HCT116 (cell line): ENCODE measurements at regions not wholly inside any gene's neighbourhood (a gene's known extent, or its start where the extent isn't known, plus 50 kb on each side); places are given as distances from the start of the nearest gene placed in this dataset.

Source experiments
- ATAC-seq: fragments of 200-7000 bp; cut with Tn5 transposase; 2 replicates; pipeline ENCODE4 v1.9.1; 2020; ENCODE audit warnings: mild to moderate bottlenecking, moderate library complexity
- BruUV-seq: library from RNA; stranded (reverse); fragments of 400-500 nt; replicated peaks from 2 replicates; lab custom pipeline; 2021; lab: Mats Ljungman, UMichigan
- CTCF ChIA-PET: fragments of 300-600 bp; sonication (Branson Sonifier 250); formaldehyde crosslinking; loops from one replicate; lab custom pipeline; 2021; ENCODE audit warnings: antibody characterized with exemption; lab: Charles Lee
- POLR2A ChIA-PET: fragments of 300-600, 350-600 bp; sonication (Branson Sonifier 250); formaldehyde crosslinking; loops from one replicate; lab custom pipeline; 2021; ENCODE audit warnings: antibody characterized with exemption; lab: Charles Lee
- RAD21 ChIA-PET, 2 experiments: fragments of 300-600 bp; sonication (Branson Sonifier 250); formaldehyde crosslinking; loops; one replicate each; lab custom pipeline; 2023; ENCODE audit warnings: low total read pairs in 2 of 2; ENCODE audit not compliant: uncharacterized antibody in 2 of 2, unreplicated experiment in 2 of 2, low non-redundant PET in 1 of 2; lab: Charles Lee
- DNase-seq: peaks from one replicate; pipeline ENCODE4 v3.0.0-alpha.2; 2010; ENCODE audit warnings: low read depth, low spot score
- H2AFZ ChIP-seq: fragments of 200-600 bp; shearing (Covaris generic), sonication (generic); 2 replicates; pipeline ENCODE4 v1.6.1; 2017; ENCODE audit warnings: low read depth, mixed run types, mixed read lengths, antibody characterized with exemption, low read length; ENCODE audit not compliant: poor library complexity, severe bottlenecking
- H3K27ac ChIP-seq: 2 replicates; pipeline ENCODE4 v1.5.1; 2012; ENCODE audit warnings: low read depth, low read length
- H3K27me3 ChIP-seq: fragments of 200-600 bp; sonication (generic); 2 replicates; pipeline ENCODE4 v1.6.1; 2016; ENCODE audit warnings: mixed run types, low read length, mixed read lengths; ENCODE audit not compliant: insufficient read depth
- H3K36me3 ChIP-seq, 2 experiments: fragments of 200-500 bp in 1 of 2; fragments of 200-600 bp in 1 of 2; sonication (Bioruptor generic) in 1 of 2; sonication (generic) in 1 of 2; 2 replicates each; pipeline versions ENCODE4 v1.5.1 to v1.6.1; 2014 to 2016; ENCODE audit warnings: low read length in 2 of 2, inconsistent platforms in 1 of 2, mixed read lengths in 1 of 2, mixed run types in 1 of 2; ENCODE audit not compliant: insufficient read depth in 2 of 2, control insufficient read depth in 1 of 2
- H3K4me1 ChIP-seq, 2 experiments: fragments of 200-600 bp in 1 of 2; sonication (generic) in 1 of 2; 2 replicates each; pipeline versions ENCODE4 v1.5.1 to v1.6.1; 2012 to 2017; ENCODE audit warnings: low read length in 2 of 2, inconsistent platforms in 1 of 2, mild to moderate bottlenecking in 1 of 2, mixed read lengths in 1 of 2, mixed run types in 1 of 2, moderate library complexity in 1 of 2; ENCODE audit not compliant: insufficient read depth in 2 of 2, control insufficient read depth in 1 of 2
- H3K4me2 ChIP-seq: fragments of 200-600 bp; sonication (generic); 2 replicates; pipeline ENCODE4 v1.6.1; 2017; ENCODE audit warnings: mixed run types, low read length, mixed read lengths
- H3K4me3 ChIP-seq, 2 experiments: fragments of 200-600 bp in 1 of 2; sonication (generic) in 1 of 2; replicated peaks in 1 of 2; 2 replicates each; pipeline ENCODE4 v1.5.1; 2011 to 2016; ENCODE audit warnings: low read length in 2 of 2, control low read depth in 1 of 2, low read depth in 1 of 2, mild to moderate bottlenecking in 1 of 2, mixed read lengths in 1 of 2, mixed run types in 1 of 2
- H3K79me2 ChIP-seq: fragments of 200-600 bp; sonication (generic); 2 replicates; pipeline ENCODE4 v1.6.1; 2017; ENCODE audit warnings: mild to moderate bottlenecking, mixed run types, low read length, moderate library complexity, mixed read lengths; ENCODE audit not compliant: insufficient read depth
- H3K9ac ChIP-seq: fragments of 200-600 bp; sonication (generic); 2 replicates; pipeline ENCODE4 v1.6.1; 2016; ENCODE audit warnings: low read length, mixed read lengths
- H3K9me2 ChIP-seq: fragments of 200-600 bp; sonication (generic), shearing (Covaris generic); 2 replicates; pipeline ENCODE4 v1.6.1; 2017; ENCODE audit warnings: mixed run types, mild to moderate bottlenecking, moderate library complexity; ENCODE audit not compliant: insufficient read depth
- H3K9me3 ChIP-seq, 2 experiments: fragments of 200-500 bp in 1 of 2; fragments of 200-600 bp in 1 of 2; sonication (Bioruptor generic) in 1 of 2; sonication (generic) in 1 of 2; 2 replicates each; pipeline ENCODE4 v1.6.1; 2014 to 2017; ENCODE audit warnings: low read length in 2 of 2, mixed read lengths in 2 of 2, inconsistent platforms in 1 of 2, low read depth in 1 of 2, mild to moderate bottlenecking in 1 of 2, mixed run types in 1 of 2, moderate library complexity in 1 of 2; ENCODE audit not compliant: control insufficient read depth in 1 of 2, insufficient read depth in 1 of 2
- H4K20me1 ChIP-seq: fragments of 200-600 bp; sonication (generic), shearing (Covaris generic); 2 replicates; pipeline ENCODE4 v1.6.1; 2017; ENCODE audit warnings: mixed run types, mild to moderate bottlenecking, moderate library complexity; ENCODE audit not compliant: insufficient read depth
- CBX3 ChIP-seq: IDR thresholded peaks from 2 replicates; pipeline ENCODE4 v1.6.1; 2012; ENCODE audit warnings: low read depth
- EGR1 ChIP-seq: IDR thresholded peaks from 2 replicates; pipeline ENCODE4 v1.6.1; 2012; ENCODE audit warnings: low read depth
- EZH2phosphoT487 ChIP-seq: fragments of 200-600 bp; IDR thresholded peaks from 2 replicates; pipeline ENCODE4 v1.6.1; 2018; ENCODE audit warnings: antibody characterized with exemption, borderline replicate concordance
- JUND ChIP-seq: IDR thresholded peaks from 2 replicates; pipeline ENCODE4 v1.6.1; 2012
- POLR2A ChIP-seq: IDR thresholded peaks from 2 replicates; pipeline ENCODE4 v1.7.0; 2011; ENCODE audit warnings: borderline replicate concordance; ENCODE audit not compliant: insufficient read depth, insufficient read length; ENCODE audit errors: extremely low read depth
- SP1 ChIP-seq: IDR thresholded peaks from 2 replicates; pipeline ENCODE4 v1.6.1; 2012; ENCODE audit warnings: low read depth
- SRF ChIP-seq: IDR thresholded peaks from 2 replicates; pipeline ENCODE4 v1.6.1; 2012; ENCODE audit warnings: low read depth
- TCF7L2 ChIP-seq: IDR thresholded peaks from 2 replicates; pipeline ENCODE4 v1.7.0; 2011; ENCODE audit warnings: borderline replicate concordance, inconsistent platforms; ENCODE audit not compliant: insufficient read depth, insufficient read length; ENCODE audit errors: extremely low read depth
- YY1 ChIP-seq: IDR thresholded peaks from 2 replicates; pipeline ENCODE4 v1.6.1; 2011; ENCODE audit warnings: low read length, low read depth, moderate library complexity, mild to moderate bottlenecking; ENCODE audit not compliant: insufficient replicate concordance; ENCODE audit errors: extremely low read depth
- intact Hi-C: fragments of 100-400 bp; cut with micrococcal nuclease; formaldehyde crosslinking; loops from 2 replicates; pipeline ENCODE4 v1.10.0; 2022
- TF ChIP-seq, protein P1 (sequence below): IDR thresholded peaks from 2 replicates; pipeline ENCODE4 v1.6.1; 2011; ENCODE audit warnings: mild to moderate bottlenecking, low read length, moderate library complexity; ENCODE audit not compliant: insufficient replicate concordance; ENCODE audit errors: extremely low read depth
- TF ChIP-seq, protein P2 (sequence below): IDR thresholded peaks from 2 replicates; pipeline ENCODE4 v1.6.1; 2012; ENCODE audit warnings: low read depth
- TF ChIP-seq, protein P3 (sequence below): IDR thresholded peaks from 2 replicates; pipeline ENCODE4 v1.6.1; 2012
- TF ChIP-seq, protein P4 (sequence below): IDR thresholded peaks from 2 replicates; pipeline ENCODE4 v1.6.1; 2012

DNA sequence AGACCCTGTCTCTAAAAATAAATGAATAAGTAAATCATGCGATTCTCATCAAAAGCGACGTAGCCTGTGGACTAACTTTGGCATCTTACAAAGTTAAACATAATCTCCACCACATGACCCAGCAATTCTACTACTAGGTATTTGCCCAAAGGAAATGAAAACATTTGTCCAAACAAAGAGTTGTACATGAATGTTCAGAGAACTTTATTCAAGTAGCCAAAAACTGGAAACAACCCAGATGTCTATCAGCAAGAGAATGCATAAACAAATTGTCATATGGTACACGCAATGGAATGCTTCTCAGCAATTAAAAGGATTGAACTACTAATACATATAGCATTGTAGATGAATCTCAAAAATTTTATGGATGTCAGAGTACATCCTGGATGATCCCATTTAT, 82.6 kb downstream of the ADRB2 start:
- Histone ChIP-seq H4K20me1 (no peaks in the 10 kb centered on the region), H3K79me2 (no peaks in the 10 kb centered on the region), H3K4me3 (no peak overlapping the region), H3K9me2 (no peaks in the 10 kb centered on the region), H3K9me3 (no peaks in the 10 kb centered on the region), H3K36me3 (no peaks in the 10 kb centered on the region), H2AFZ (no peak overlapping the region), H3K27me3 (no peaks in the 10 kb centered on the region), H3K27ac (no peak overlapping the region), H3K9ac (no peak overlapping the region), H3K4me1 (peaks cover 21 to 49% of the 10 kb centered on the region in 2 experiments), H3K4me2 (no peak overlapping the region)
- DNase-seq = no peak
- ATAC-seq = no peak
- intact Hi-C loops = no loop called here
- BruUV-seq = no TSS peak
- RAD21 ChIA-PET = no interaction called here
- TF ChIP-seq EZH2phosphoT487 = no peak
- CTCF ChIA-PET = no interaction called here
- POLR2A ChIA-PET = no interaction called here

DNA sequence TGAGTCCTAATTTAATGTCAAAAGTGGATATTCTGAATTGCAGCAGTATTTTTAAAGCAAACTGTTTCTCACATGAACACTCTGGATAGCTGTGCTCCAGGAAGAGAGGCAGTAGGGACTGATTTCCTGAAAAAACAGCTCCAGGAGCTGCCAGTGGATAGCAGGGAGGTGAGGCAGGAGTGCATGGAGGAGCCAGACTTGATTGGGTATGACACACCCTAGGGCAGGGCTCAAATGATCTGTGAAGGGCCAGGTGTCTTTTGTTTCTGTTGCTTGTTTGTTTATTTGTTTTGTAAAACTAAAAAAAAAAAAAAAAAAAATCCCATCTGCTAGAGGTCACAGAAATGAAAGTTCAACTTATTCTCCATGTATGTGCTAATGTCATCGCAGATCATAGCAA, 83.4 kb downstream of the ADRB2 start:
- POLR2A ChIA-PET = no interaction called here
- Histone ChIP-seq H3K4me3 (no peak overlapping the region), H3K27ac (no peak overlapping the region), H3K27me3 (no peaks in the 10 kb centered on the region), H3K36me3 (no peaks in the 10 kb centered on the region), H3K4me1 (peaks cover 21 to 57% of the 10 kb centered on the region in 2 experiments), H3K4me2 (peak overlapping the region; percentile 62), H3K79me2 (no peaks in the 10 kb centered on the region), H3K9me2 (no peaks in the 10 kb centered on the region), H2AFZ (peak overlapping the region; percentile 69), H3K9me3 (no peaks in the 10 kb centered on the region), H3K9ac (no peak overlapping the region), H4K20me1 (no peaks in the 10 kb centered on the region)
- BruUV-seq = no TSS peak
- RAD21 ChIA-PET = no interaction called here
- intact Hi-C loops = loop anchor here (5.0 kb wide), 1 partner anchor 177 kb away; no protein-coding TSS in a partner anchor
- CTCF ChIA-PET = no interaction called here
- ATAC-seq (no peak), DNase-seq (no peak)
- TF ChIP-seq SRF (no peak), YY1 (no peak), EGR1 (no peak), JUND (no peak), EZH2phosphoT487 (no peak), TCF7L2 (no peak), SP1 (no peak), POLR2A (no peak), CBX3 (no peak)
- TF ChIP-seq, protein P1, sequence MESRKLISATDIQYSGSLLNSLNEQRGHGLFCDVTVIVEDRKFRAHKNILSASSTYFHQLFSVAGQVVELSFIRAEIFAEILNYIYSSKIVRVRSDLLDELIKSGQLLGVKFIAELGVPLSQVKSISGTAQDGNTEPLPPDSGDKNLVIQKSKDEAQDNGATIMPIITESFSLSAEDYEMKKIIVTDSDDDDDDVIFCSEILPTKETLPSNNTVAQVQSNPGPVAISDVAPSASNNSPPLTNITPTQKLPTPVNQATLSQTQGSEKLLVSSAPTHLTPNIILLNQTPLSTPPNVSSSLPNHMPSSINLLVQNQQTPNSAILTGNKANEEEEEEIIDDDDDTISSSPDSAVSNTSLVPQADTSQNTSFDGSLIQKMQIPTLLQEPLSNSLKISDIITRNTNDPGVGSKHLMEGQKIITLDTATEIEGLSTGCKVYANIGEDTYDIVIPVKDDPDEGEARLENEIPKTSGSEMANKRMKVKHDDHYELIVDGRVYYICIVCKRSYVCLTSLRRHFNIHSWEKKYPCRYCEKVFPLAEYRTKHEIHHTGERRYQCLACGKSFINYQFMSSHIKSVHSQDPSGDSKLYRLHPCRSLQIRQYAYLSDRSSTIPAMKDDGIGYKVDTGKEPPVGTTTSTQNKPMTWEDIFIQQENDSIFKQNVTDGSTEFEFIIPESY = no peak
- TF ChIP-seq, protein P2, sequence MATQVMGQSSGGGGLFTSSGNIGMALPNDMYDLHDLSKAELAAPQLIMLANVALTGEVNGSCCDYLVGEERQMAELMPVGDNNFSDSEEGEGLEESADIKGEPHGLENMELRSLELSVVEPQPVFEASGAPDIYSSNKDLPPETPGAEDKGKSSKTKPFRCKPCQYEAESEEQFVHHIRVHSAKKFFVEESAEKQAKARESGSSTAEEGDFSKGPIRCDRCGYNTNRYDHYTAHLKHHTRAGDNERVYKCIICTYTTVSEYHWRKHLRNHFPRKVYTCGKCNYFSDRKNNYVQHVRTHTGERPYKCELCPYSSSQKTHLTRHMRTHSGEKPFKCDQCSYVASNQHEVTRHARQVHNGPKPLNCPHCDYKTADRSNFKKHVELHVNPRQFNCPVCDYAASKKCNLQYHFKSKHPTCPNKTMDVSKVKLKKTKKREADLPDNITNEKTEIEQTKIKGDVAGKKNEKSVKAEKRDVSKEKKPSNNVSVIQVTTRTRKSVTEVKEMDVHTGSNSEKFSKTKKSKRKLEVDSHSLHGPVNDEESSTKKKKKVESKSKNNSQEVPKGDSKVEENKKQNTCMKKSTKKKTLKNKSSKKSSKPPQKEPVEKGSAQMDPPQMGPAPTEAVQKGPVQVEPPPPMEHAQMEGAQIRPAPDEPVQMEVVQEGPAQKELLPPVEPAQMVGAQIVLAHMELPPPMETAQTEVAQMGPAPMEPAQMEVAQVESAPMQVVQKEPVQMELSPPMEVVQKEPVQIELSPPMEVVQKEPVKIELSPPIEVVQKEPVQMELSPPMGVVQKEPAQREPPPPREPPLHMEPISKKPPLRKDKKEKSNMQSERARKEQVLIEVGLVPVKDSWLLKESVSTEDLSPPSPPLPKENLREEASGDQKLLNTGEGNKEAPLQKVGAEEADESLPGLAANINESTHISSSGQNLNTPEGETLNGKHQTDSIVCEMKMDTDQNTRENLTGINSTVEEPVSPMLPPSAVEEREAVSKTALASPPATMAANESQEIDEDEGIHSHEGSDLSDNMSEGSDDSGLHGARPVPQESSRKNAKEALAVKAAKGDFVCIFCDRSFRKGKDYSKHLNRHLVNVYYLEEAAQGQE = no peak
- TF ChIP-seq, protein P3, sequence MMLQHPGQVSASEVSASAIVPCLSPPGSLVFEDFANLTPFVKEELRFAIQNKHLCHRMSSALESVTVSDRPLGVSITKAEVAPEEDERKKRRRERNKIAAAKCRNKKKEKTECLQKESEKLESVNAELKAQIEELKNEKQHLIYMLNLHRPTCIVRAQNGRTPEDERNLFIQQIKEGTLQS = no peak
- TF ChIP-seq, protein P4, sequence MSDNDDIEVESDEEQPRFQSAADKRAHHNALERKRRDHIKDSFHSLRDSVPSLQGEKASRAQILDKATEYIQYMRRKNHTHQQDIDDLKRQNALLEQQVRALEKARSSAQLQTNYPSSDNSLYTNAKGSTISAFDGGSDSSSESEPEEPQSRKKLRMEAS = no peak
